ENCODE measurements at regions not wholly inside any gene's neighbourhood (a gene's known extent, or its start where the extent isn't known, plus 50 kb on each side); places are given as distances from the start of the nearest gene placed in this dataset.
"Not testable (repeated sequence)": the region's sequence is repeated elsewhere in the genome, so short reads cannot be mapped to it uniquely, and the experiment has no call there.

DNA sequence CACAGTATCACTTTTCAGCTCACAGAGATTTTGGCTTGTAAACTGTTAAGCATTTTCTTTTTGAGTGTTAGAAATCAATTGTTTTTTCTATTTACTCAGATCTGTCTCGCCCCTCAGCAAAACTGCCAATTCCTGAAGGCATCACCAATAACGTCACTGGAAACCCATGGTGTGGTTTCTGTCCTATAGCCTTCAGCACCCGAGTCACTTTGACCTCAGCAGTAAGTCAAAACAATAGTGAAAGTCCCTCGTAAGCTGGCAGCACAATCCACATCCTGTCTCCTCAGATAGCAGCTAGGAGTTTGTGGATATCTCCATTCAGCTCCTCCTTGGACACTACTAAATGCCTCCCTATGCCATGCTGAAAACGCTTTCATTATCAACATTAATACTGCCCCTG, 1787.4 kb upstream of the ADGRL3 start:
- H3K27ac Mint-ChIP-seq: no peak overlapping the region
- no peaks in the 10 kb centered on the region for H3K27me3 Mint-ChIP-seq
- no peak overlapping the region for H3K4me3 Mint-ChIP-seq
- H3K4me1 Mint-ChIP-seq: no peaks in the 10 kb centered on the region
- no peaks in the 10 kb centered on the region for H3K36me3 Mint-ChIP-seq
- H3K9me3 Mint-ChIP-seq: peaks cover 17% of the 10 kb centered on the region

DNA sequence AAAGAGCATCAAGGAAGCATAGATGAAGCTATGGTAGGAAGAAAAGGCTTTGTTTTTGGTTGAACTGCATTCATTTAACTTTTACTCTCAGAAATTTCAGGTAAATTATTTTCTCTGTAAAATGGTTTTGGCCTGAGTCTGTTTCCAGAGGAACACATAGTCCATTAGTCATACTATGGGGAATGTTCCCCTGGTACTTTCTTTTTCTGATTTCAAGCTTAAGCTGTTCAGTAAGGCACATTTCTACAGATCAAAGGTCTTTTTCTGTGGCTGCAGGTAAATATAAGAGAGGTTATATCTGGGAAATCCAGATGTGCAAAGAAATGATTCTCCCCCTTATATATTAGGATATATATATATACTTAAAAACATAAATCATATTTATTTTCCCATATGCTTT, 1744.4 kb upstream of the ADGRL3 start:
- H3K36me3 Mint-ChIP-seq: no peaks in the 10 kb centered on the region
- peaks cover 5% of the 10 kb centered on the region for H3K9me3 Mint-ChIP-seq
- no peaks in the 10 kb centered on the region for H3K27me3 Mint-ChIP-seq
- no peaks in the 10 kb centered on the region for H3K4me1 Mint-ChIP-seq
- H3K27ac Mint-ChIP-seq: no peak overlapping the region
- no peak overlapping the region for H3K4me3 Mint-ChIP-seq

DNA sequence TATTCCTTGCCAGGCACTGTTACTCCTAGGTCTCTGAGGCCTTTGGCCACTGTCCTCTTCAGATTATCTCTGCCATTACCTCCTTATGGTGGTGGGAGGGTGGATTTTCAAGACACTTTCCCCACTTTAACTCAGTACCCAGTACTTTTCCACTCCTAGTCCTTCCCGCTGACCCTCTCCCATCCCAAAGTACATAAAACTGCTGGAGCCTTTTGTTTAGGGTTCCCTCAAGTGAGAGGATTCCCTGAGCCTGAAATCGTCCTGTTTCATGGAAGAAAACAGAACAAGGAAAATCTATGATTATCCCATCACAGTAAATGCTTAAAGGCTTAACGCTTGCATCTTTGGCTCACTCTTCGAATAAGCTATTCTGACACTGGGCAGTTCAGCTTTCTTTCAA, 1742.5 kb upstream of the ADGRL3 start:
- H3K36me3 Mint-ChIP-seq: no peaks in the 10 kb centered on the region
- H3K27me3 Mint-ChIP-seq: no peaks in the 10 kb centered on the region
- no peaks in the 10 kb centered on the region for H3K4me1 Mint-ChIP-seq
- H3K27ac Mint-ChIP-seq: no peak overlapping the region
- H3K4me3 Mint-ChIP-seq: no peak overlapping the region
- no peaks in the 10 kb centered on the region for H3K9me3 Mint-ChIP-seq

DNA sequence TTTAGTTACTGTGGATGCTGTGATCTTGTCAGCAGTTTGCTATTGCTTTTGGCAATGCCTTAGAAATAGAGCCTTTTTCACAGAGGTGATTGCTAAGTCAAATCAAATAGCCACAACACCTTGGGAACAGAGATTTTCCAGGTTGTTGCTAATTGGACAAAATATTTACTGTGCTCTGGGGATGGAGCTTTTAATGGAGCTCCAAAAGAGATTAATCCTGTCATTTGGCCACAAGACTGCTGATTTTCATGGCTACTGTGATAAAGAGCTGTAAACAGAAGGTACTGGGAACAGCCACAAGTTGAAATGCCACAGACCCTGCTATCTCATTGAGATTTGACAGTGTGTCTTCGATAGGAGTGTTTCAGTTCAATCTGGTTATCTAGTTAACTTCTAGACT, 1715.2 kb upstream of the ADGRL3 start:
- no peaks in the 10 kb centered on the region for H3K27me3 Mint-ChIP-seq
- peaks cover 12% of the 10 kb centered on the region for H3K9me3 Mint-ChIP-seq
- no peaks in the 10 kb centered on the region for H3K4me1 Mint-ChIP-seq
- H3K27ac Mint-ChIP-seq: no peak overlapping the region
- no peaks in the 10 kb centered on the region for H3K36me3 Mint-ChIP-seq
- no peak overlapping the region for H3K4me3 Mint-ChIP-seq

DNA sequence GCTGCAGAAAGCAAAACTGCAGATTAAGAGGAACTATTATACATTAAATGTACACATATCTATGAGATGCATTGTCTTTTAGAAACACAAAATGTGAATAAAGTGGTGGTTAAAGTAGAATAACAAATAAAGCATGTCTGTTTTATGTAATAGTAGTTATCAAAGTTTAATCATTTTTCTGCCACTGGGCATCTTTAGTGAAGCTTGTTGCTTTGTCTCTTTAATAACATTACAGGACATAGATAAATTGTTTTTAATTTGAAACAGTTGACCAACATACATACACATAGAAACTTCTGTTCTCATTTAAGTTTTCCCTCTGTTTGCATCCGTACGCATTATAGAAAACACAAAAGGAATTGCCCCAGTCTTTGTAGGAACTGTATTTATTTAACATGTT, 1700.0 kb upstream of the ADGRL3 start:
- H3K4me1 Mint-ChIP-seq: no peaks in the 10 kb centered on the region
- no peak overlapping the region for H3K27ac Mint-ChIP-seq
- no peaks in the 10 kb centered on the region for H3K9me3 Mint-ChIP-seq
- H3K27me3 Mint-ChIP-seq: no peaks in the 10 kb centered on the region
- H3K36me3 Mint-ChIP-seq: no peaks in the 10 kb centered on the region
- H3K4me3 Mint-ChIP-seq: no peak overlapping the region

DNA sequence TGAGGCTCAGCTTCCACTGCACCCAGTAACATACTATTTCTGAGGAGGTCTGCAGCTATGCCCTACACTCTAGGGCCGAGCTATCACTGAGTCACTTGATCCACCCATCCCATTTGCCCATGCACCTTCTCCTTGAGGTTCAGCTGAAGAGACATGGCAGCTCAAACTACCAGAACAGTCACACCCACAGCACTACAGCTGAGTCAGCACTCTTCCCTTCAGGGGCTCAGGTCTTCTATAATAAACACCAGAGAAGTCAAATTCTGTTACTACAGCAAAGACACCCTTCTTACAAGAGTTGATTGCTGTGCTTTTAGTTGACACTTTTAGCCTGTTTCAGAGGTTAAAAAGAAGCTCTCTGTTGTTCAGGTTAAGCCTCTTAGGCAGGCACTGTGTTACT, 1696.4 kb upstream of the ADGRL3 start:
- Mint-ChIP-seq H3K27me3 (no peaks in the 10 kb centered on the region), H3K4me3 (no peak overlapping the region), H3K36me3 (no peaks in the 10 kb centered on the region), H3K4me1 (no peaks in the 10 kb centered on the region), H3K9me3 (no peaks in the 10 kb centered on the region), H3K27ac (no peak overlapping the region)

DNA sequence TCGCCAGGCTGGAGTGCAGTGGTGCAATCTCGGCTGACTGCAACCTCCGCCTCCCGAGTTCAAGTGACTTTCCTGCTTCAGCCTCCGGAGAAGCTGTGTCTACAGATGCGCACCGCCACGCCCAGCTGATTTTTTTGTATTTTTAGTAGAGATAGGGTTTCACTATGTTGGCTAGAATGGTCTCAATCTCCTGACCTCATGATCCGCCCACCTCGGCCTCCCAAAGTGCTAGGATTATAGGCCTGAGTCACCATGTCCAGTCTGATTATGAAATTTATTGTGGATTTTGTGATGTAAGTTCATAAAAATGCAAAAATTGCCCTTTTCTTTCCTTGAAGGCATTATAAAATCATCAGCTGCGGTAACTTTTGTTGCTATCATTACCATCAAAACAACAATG, 1688.3 kb upstream of the ADGRL3 start:
- not testable (repeated sequence) for H3K4me3 Mint-ChIP-seq, H3K9me3 Mint-ChIP-seq, H3K4me1 Mint-ChIP-seq, H3K27me3 Mint-ChIP-seq, H3K36me3 Mint-ChIP-seq, H3K27ac Mint-ChIP-seq

DNA sequence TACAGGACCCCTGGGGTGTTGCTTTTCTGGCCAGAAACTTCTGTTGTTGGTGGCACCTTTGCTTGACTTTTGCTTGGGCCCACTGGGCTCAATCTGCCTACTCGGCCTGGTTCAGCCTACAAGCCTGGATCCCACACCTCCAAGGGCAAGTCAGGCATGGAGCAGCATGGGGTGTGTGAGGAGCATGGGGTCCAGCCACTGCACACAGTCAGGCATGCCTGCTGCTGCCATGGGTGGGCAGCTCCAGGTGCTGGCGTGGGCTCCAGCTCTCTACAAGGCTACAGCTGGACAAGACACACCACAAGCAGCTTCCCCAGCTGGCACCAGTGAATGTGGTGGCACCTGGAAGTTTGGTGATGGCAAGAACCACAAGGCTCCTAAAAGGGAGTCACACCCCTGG, 1683.1 kb upstream of the ADGRL3 start:
- H3K4me1 Mint-ChIP-seq: no peaks in the 10 kb centered on the region
- H3K27ac Mint-ChIP-seq: no peak overlapping the region
- H3K36me3 Mint-ChIP-seq: no peaks in the 10 kb centered on the region
- H3K27me3 Mint-ChIP-seq: no peaks in the 10 kb centered on the region
- H3K9me3 Mint-ChIP-seq: no peaks in the 10 kb centered on the region
- no peak overlapping the region for H3K4me3 Mint-ChIP-seq

DNA sequence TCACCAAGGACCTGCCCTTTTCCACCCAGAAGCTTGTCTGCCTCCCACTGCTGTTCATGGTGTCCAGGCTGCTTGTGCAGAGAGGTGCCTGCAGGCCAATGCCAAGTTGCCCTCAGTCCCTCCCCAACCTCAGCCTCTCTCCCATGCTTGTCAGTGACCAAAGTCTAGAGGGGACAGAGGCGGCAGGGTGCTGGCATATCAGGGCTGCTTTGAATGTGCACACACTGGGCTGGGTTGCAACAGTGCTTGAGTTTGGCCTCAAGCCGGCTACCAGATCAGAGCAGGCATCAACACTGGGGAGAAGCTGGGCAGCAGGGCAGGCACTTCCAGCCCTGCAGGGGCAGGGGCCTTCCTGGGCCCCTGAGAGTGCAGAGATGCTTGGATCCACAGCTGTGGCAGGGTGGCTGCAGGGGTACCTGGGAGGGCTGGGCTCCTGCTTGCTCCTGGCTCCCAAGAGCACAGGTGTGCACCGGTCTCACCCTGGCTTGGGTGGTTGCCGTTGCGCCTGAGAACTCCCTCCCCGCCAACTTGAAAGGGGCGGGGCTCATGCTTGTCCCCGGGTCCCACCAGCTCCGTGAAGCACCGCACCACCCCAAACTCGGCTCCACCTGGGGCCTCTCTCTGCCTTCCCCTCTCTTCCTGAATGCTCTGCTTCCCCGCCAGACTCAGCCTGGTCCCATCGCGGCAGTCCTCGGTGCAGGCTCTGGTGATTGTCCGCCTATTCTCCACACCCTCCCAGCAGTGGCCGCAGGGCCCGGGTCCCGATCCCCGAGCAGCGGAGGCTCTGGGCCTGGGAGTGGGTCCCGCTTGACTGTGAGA, 1681.9 kb upstream of the ADGRL3 start:
- no peaks in the 10 kb centered on the region for H3K36me3 Mint-ChIP-seq
- no peaks in the 10 kb centered on the region for H3K9me3 Mint-ChIP-seq
- no peak overlapping the region for H3K27ac Mint-ChIP-seq
- H3K4me3 Mint-ChIP-seq: no peak overlapping the region
- H3K4me1 Mint-ChIP-seq: no peaks in the 10 kb centered on the region
- no peaks in the 10 kb centered on the region for H3K27me3 Mint-ChIP-seq

DNA sequence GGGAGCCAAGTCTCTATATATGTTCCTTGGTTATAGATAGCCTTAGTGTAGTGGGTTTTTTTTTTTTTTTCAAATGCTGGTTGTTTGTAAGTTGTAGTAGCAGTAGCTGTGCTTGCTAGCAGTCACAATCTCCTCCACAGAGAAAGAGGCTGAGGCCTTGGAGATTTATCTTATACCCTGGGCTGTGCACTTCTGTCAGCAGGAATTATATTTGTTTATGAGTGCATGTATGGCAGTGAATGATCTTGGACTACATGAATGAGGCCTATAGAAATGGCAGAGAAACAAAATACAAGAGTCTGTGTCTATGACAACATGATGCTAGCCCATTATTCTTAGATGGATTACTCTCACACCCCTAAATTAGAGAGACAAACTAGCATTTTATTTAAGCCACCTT, 1674.2 kb upstream of the ADGRL3 start:
- Mint-ChIP-seq H3K27ac (no peak overlapping the region), H3K27me3 (no peaks in the 10 kb centered on the region), H3K4me1 (no peaks in the 10 kb centered on the region), H3K9me3 (no peaks in the 10 kb centered on the region), H3K36me3 (no peaks in the 10 kb centered on the region), H3K4me3 (no peak overlapping the region)

DNA sequence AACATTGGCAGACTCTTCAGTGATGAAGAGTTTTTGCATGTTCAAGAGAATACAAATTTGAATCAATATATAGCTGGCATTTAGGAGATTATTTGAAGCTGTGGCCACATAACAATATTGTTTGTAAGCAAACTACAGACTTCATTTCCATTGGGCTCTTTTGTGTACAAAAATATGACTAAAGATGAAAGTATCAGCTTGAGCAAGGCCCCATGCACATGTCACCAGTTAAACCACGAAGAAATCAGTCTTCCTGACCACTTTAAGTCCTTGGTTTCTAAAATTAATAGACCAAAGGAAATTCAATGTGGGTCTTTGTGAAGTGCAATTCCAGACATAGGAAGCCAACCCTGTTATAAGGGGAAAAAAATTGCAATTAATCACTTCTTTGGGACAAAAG, 1664.6 kb upstream of the ADGRL3 start:
- Mint-ChIP-seq H3K27ac (no peak overlapping the region), H3K4me1 (no peaks in the 10 kb centered on the region), H3K4me3 (no peak overlapping the region), H3K27me3 (no peaks in the 10 kb centered on the region), H3K9me3 (no peaks in the 10 kb centered on the region), H3K36me3 (no peaks in the 10 kb centered on the region)

DNA sequence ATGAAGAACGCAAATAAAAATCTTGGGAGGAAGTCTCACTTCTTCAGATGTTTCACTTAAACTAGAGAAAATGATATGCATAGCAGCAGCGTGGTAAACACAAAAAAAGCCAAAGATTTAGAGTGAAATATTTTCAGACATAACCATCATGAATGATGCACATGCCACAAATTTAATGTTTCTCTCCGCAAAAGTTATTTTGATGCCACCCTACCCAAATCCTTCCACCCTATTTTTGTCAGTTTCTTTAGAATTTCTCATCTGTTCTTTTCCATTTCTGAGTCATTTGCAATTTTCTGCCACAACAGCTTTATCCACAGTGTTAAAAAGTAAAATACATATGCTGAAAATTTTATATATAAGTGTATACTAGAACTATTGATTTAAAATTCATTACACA, 1663.7 kb upstream of the ADGRL3 start:
- no peak overlapping the region for H3K27ac Mint-ChIP-seq
- H3K36me3 Mint-ChIP-seq: no peaks in the 10 kb centered on the region
- no peaks in the 10 kb centered on the region for H3K9me3 Mint-ChIP-seq
- H3K4me1 Mint-ChIP-seq: no peaks in the 10 kb centered on the region
- no peak overlapping the region for H3K4me3 Mint-ChIP-seq
- no peaks in the 10 kb centered on the region for H3K27me3 Mint-ChIP-seq

DNA sequence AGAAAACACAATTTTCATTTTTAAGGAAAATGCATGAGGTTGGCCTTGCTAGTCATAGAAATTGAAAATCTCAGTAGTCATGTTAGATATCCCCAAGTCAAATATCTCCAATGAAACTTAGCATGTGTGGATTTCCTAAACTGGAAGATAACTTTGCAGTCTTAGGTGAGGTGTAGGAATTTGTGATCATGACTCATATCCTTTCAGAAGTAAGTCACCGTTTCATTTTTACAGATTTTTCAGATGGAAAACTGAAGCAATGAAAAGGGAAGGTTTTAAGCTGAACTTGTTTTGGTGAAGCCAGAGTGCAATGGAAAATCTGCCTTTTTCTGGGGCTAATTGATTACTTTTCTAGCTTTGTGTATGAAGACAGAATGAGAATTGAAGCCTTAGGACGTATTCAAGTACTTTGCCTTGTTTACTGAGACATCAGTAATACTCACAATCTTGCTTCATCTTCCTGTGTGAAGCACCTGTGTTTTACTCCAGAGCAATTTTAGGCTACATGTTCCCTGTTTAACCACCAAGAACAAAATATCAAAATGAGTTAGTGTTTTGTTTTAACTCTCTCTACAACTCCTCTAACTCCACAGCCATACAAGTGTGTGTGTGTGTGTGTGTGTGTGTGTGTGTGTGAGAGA, 1662.8 kb upstream of the ADGRL3 start:
- Mint-ChIP-seq H3K4me1 (no peaks in the 10 kb centered on the region), H3K27ac (no peak overlapping the region), H3K27me3 (no peaks in the 10 kb centered on the region), H3K36me3 (no peaks in the 10 kb centered on the region), H3K9me3 (no peaks in the 10 kb centered on the region), H3K4me3 (no peak overlapping the region)

DNA sequence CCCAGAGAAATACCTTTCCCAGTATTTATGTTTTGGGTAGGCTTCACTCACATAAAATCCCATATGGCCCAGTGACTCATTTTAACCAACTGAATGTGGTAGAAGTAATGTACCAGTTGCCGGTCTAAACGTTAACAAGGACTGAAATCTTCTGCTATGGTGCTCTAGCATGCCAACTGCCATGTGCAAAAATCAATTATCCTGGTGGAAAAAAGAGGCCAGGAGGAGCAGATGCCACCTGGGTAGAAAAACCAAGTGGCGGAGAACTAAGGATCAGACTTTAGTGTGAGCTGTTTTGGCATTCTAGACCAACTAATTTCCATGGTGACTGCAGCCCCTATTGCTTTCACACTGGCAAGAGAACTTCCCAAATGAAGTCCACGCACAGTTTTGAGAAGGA, 1660.7 kb upstream of the ADGRL3 start:
- no peaks in the 10 kb centered on the region for H3K27me3 Mint-ChIP-seq
- H3K4me3 Mint-ChIP-seq: no peak overlapping the region
- no peaks in the 10 kb centered on the region for H3K4me1 Mint-ChIP-seq
- H3K9me3 Mint-ChIP-seq: no peaks in the 10 kb centered on the region
- H3K36me3 Mint-ChIP-seq: no peaks in the 10 kb centered on the region
- H3K27ac Mint-ChIP-seq: no peak overlapping the region

DNA sequence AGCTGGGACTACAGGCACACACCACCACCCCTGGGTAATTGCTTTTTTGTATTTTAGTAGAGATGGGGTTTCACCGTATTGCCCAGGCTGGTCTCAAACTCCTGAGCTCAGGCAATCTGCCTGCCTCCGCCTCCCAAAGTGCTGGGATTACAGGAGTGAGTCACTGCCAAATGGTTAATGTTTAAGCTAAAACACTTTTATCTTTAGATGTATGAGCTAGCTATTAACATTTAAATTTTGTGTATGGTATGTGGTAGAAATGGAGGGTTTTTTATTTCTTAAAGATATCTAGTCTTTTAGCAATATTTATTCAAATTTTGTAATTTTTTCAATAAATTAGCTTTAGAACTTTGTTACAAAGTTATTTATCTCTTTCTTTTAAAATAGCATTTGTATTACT, 1659.8 kb upstream of the ADGRL3 start:
- Mint-ChIP-seq H3K4me1 (no peaks in the 10 kb centered on the region), H3K4me3 (no peak overlapping the region), H3K27me3 (no peaks in the 10 kb centered on the region), H3K9me3 (no peaks in the 10 kb centered on the region), H3K36me3 (no peaks in the 10 kb centered on the region), H3K27ac (no peak overlapping the region)

DNA sequence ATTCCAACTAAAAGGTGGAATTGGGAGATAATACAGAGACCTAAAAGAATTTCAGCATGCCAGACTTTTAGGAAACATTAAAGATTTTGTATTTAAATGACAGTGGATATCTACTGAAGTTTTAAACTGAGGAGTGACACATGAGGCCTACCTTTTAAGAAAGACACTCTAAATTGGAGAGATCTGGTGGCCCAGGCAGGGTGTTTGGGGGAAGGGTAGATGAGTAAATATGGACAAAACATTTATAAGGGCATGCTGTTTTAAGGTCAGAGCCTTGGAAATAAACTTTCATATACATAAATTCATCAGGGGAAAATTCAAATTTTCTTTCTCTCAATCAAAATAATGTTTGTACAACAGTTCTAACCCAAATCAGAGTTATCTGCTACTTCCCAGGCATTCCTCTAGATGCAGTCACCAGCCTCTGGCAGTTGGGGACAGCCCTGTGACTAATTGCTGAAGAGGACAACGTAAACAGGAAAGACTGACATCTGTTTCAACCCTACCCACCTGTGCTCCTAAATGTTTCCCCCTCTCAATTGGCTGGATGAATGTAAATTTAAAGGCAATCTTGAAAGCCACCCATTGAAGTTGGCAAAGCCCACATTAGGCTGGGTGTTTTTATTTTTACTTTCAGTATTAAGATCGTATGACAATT, 1646.9 kb upstream of the ADGRL3 start:
- Mint-ChIP-seq H3K36me3 (no peaks in the 10 kb centered on the region), H3K4me1 (no peaks in the 10 kb centered on the region), H3K9me3 (peaks cover 19% of the 10 kb centered on the region), H3K27ac (no peak overlapping the region), H3K27me3 (no peaks in the 10 kb centered on the region), H3K4me3 (no peak overlapping the region)

Data from activated naive CD4-positive, alpha-beta T cell treated with anti-CD3 and anti-CD28 coated beads, Interleukin-2, amount 50 U/mL, for 24 hours (primary cell).